CD1c-positive myeloid dendritic cell (primary cell): ENCODE measurements at regions not wholly inside any gene's neighbourhood (a gene's known extent, or its start where the extent isn't known, plus 50 kb on each side); places are given as distances from the start of the nearest gene placed in this dataset.
"Not testable (repeated sequence)": the region's sequence is repeated elsewhere in the genome, so short reads cannot be mapped to it uniquely, and the experiment has no call there.

Experiments
- DNase-seq: peaks from one replicate; pipeline ENCODE4 v3.0.0-alpha.2; 2016; ENCODE audit errors: extremely low spot score

DNA sequence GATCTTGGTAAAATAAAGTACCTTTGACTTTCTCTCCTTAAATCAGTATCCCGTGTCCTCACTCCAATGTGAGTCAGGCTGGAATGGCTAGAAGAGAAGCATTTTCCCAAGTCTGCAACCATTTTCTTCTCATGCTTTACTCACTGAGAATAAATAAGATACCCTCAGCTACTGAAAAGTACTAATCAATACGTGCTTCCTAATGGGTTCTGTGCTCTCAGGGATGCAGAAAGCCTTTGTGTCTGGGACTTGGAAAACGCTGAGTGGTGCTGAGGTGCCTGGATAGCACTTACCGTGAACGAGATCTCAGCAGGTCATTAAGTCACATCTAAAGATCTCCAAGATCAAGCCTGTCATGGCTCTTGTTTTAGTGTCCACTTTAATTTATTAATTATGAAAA lies 672.3 kb upstream of the C16orf82 start:
- no peak for DNase-seq

DNA sequence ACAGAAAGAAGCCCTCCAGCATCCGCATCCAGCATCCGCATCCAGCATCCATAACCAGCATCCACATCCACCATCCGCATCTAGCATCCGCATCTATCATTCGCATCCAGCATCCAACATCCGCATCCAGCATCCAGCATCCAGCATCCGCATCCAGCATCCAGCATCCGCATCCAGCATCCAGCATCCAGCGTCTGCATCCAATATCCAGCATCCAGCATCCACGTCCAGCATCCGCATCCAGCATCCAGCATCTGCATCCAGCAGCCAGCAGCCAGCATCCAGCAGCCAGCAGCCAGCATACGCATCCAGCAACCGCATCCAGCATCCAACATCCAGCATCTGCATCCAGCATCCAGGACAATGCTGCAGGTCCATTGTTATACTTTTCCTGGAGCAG lies 671.0 kb upstream of the C16orf82 start:
- no peak for DNase-seq

DNA sequence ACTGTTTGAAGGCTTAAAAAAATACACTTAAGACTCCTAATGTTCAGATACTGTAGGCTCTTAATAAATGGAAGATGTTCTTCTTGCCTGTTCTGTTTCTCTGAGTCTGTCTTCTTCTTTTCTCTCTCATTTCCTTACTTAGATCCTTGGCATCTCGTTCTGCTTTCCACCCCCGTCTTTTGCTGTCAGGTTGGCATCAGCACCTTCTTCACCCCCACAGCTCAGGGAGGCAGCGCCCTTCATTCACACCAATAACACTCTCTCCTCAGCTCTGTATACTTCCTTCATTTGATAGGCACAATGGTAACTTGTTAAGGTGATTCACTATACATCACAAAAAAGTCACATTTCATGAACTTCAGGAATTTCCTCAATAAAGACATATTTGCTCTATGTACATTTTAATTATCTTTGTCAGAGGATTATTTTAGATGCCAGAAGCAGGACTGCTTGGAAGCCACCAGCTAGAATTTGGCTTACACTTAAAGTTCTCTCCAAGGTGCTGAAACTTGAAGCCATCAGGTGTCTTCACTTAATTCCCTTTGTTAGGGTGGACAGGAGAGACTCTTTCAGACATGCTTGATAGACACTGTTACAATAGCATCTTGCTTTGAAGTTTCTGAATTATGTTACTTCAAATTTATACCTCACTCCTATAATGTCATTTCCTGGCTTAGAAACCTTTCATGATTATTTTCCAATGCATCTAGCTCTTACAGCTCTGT lies 670.1 kb upstream of the C16orf82 start:
- DNase-seq, result no peak

GRCh38 chr16:26413780-26414179 lies 652.9 kb upstream of the C16orf82 start:
- no peak for DNase-seq

- DNase-seq, result not testable (repeated sequence)
Measured at GRCh38 chr16:26419458-26419857, 647.3 kb upstream of the C16orf82 start.

DNA sequence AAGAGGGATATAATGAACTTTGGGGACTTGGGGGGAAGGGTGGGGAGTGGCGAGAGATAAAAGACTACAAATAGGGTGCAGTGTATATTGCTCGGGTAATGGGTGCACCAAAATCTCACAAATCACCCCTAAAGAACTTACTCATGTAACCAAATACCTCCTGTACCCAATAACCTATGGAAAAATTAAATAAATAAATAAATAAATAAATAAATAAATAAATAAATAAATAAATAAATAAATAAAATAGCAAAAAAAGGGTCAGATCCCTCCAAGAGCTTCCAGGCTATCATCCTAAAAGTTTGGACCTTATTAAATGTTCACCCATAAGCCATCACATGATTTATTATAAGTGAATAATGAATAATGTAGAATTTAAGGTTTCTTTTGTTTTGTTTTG lies 636.1 kb upstream of the C16orf82 start:
- no peak for DNase-seq

DNA sequence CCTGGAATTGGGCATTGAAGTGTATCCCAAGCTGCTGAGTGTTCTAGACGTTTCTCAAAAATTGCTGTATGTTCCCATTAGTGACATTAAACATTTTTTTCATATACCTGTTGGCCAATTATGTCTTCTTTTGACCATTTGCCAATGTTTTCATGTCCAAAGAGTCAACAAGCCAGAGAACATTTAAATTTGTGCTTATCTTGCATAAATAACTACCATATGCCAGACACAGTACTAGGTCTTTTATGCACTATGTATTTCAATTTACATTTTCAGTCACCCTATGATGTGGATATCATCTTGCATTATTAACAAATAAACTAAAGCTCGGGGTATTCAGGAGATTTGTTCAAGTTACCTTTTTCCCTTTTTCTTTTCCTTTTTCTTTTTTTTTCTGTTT lies 632.9 kb upstream of the C16orf82 start:
- DNase-seq, result no peak

- no peak for DNase-seq
Measured at GRCh38 chr16:26441178-26441577, 625.5 kb upstream of the C16orf82 start.

- no peak for DNase-seq
Measured at GRCh38 chr16:26442321-26442720, 624.4 kb upstream of the C16orf82 start.

DNA sequence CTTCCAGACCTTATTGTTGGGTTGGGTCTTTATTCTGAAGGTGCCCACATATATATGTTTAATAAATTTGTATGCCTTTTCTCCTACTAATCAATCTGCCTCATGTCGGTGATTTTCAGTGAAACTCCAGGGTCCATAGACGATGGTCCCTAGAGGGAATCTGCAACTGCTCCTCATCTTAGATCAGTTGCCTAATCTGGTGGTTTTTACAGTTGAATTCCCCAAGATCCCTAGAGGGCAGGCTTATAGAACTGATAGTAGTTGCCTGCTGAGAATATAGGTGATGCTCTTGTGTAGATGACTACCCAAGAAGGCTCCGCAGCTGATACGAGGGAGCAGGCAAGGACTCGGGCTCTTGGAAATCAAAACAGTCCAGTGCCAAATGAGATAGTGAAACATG lies 619.2 kb upstream of the C16orf82 start:
- no peak for DNase-seq

DNA sequence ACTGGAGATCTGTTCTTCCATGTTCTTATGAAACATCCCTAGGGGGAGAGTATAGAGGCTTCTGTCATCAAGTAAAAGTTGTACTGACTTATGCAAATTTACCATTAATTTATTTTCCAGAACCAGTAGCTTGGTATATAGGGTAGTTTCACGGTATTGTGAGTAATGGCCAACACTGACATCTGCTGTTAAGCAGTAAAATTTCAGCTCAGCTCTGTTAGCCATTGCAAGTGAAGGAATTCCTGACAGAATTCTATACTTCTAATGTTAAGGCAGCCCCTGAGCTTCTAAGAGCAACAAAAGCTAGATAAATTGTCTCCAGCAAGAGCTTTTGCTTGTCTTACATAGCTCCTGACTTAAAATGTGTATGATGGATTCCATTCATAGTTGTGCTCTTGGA lies 613.5 kb upstream of the C16orf82 start:
- no peak for DNase-seq

DNA sequence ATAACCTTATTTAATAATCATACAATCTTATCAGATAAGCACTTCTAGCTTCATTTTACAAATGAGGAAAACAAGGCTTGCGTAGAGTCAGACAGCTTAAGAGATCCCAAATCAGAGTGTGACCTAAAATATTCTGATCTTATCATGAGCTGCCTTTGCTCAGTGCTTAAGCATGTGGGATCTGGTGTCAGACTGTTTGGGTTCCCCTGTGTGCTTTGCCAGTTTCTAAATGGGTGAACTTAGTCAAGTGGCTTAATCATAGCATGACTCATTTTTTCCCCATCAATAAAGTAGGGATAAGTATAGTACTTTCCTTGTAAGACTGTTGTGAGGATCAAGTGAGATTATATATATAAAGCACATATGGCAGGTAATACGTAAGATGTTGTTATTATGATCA lies 612.6 kb upstream of the C16orf82 start:
- DNase-seq, result no peak

GRCh38 chr16:26456074-26456473 lies 610.7 kb upstream of the C16orf82 start:
- no peak for DNase-seq

DNA sequence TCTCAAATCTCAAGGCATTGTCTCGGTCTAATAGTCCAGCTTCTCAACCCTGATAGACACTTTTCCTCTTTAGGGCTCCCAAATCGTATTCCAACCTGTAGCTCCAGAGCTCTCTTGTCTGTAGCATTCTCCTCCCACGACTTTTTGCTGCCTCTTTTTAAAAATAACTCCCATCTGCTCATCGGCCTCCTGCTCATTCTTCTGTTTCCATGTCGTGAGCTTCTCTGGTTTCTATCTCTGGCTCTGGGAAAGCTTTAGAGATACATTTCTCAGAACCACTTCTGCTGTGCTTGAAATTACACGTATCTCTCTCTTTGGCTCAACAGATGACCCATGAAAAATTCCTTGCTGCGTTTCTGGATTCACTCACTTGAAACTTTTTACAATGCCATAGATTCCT lies 609.6 kb upstream of the C16orf82 start:
- no peak for DNase-seq

- DNase-seq, result no peak
Measured at GRCh38 chr16:26457882-26458281, 608.8 kb upstream of the C16orf82 start.

DNA sequence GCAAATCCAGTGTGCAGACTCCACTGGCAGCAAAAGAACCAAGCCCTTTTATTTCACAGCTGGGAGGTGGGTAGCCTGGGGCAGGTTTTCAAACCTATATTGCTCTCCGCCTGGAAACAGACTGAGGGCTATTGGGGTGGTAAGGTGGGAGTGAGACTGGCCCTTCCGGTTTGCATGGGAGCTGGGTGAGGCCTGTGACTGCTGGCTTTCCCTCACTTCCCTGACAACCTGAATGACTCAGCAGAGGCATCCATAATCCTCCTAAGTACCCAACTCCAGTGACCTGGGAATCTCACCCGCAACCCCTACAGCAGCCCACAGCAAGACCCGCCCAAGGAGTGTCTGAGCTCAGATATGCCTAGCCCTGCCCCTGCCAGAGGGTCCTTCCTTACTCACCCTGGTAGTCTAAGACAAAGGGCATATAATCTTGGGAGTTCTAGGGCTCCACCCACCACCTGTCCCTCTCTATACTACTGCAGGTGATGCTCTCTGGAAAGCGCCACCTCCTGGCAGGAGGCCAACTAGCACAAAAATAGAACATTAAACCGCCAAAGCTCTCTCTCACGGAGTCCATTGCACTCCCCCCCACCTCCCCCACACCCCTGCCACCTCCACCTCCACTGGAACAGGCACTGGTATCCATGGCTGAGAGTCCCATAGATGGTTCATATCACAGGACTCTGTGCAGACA lies 602.0 kb upstream of the C16orf82 start:
- DNase-seq, result no peak

GRCh38 chr16:26474405-26474804 lies 592.3 kb upstream of the C16orf82 start:
- DNase-seq, result not testable (repeated sequence)

DNA sequence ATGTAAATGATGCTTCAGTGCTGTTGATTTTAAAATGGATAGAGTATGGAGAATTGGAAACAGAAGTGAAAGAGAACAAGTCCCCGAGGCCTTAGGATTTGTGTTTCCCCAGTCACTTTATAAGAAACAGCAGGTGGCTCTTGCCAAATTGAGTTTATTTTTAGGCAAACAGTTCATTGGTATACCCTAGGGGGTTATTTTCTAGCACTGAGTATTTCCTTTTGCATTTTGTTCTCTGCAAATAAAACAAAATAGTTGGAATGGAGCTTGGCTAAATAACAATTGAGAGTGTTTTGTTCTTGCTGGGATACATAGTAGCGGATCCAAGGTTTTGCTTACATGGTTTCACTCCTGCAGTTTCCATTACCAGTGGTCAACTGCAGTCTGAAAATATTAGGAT lies 591.1 kb upstream of the C16orf82 start:
- no peak for DNase-seq

DNA sequence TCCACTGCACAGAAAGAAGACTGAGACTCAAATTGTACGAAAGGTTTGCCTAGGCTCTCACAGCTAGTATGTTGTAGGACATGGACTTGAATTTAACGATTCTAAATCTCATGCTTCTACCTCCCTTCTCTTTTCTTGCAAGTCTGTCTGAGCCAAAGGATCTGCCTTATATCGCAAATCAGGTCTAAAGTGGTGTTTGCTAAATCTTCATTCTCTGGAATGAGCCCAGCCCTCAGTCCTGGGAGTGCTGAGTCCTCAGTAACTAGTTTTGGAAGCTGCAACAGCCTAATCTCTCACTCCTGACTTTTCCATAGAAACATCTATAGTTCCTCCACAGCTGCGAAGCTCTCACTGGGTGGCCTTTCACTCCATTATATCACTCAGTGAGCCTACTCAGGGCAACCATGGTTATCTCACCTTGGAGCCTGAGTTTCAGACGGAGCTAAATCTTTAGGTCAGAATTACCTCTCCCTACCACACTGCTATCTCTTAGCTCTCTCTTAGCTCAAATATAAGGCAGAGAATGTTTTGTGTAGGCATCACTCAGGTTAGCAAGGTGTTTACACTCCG lies 575.5 kb upstream of the C16orf82 start:
- no peak for DNase-seq

GRCh38 chr16:26491962-26492361 lies 574.8 kb upstream of the C16orf82 start:
- DNase-seq, result no peak

DNA sequence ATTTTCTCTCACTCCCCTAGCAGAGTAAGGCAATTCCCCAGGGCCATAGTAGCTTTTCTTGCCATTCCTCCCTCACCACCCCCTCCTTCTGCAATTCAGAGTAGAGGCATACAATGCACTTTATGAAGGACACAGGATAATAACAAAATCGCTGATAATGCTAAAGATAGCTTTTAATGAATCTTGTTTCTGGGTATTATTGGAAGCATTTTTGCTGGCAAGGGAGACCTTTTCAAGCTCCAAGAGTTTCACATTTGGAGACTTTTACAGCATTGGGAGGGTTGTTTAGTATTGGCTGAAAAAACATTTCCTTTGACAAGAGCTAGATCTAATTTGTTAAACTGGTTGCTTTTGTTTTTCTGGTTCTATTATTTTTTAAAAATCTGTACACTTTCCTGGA lies 573.0 kb upstream of the C16orf82 start:
- no peak for DNase-seq

DNA sequence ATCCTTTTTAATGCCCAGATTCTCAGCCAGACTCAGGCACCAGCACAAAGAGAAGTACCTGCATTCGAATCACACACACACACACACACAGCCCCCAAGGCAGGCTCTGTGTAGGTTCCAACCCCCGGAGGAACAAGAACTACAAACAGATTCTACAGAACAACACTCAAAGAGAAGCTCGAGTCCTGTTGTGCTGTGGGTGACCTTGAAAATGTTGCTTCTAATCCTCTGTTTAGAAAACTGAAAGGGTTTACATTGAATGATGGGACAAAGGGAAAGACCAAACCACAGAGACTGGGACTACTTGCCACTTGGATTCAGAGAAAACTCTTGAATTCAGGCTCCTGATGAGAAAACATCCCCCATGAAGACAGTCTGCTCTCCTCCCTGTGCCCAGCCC lies 568.8 kb upstream of the C16orf82 start:
- no peak for DNase-seq

- no peak for DNase-seq
Measured at GRCh38 chr16:26500326-26500725, 566.4 kb upstream of the C16orf82 start.
